ENCODE measurements at regions not wholly inside any gene's neighbourhood (a gene's known extent, or its start where the extent isn't known, plus 50 kb on each side); places are given as distances from the start of the nearest gene placed in this dataset.
"Not testable (repeated sequence)": the region's sequence is repeated elsewhere in the genome, so short reads cannot be mapped to it uniquely, and the experiment has no call there.

- Histone ChIP-seq H3K36me3 (ENCODE audit: control insufficient read depth, insufficient read depth, low read length) (no peaks in the 10 kb centered on the region), H3K27me3 (ENCODE audit: control insufficient read depth, insufficient read depth, low read length) (no peaks in the 10 kb centered on the region), H3K4me3 (ENCODE audit: low read depth, low read length) (no peak overlapping the region)
- DNase-seq (ENCODE audit: low read depth) (no peak), FAIRE-seq (no peak)
- TF ChIP-seq, protein P1, sequence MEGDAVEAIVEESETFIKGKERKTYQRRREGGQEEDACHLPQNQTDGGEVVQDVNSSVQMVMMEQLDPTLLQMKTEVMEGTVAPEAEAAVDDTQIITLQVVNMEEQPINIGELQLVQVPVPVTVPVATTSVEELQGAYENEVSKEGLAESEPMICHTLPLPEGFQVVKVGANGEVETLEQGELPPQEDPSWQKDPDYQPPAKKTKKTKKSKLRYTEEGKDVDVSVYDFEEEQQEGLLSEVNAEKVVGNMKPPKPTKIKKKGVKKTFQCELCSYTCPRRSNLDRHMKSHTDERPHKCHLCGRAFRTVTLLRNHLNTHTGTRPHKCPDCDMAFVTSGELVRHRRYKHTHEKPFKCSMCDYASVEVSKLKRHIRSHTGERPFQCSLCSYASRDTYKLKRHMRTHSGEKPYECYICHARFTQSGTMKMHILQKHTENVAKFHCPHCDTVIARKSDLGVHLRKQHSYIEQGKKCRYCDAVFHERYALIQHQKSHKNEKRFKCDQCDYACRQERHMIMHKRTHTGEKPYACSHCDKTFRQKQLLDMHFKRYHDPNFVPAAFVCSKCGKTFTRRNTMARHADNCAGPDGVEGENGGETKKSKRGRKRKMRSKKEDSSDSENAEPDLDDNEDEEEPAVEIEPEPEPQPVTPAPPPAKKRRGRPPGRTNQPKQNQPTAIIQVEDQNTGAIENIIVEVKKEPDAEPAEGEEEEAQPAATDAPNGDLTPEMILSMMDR (IDR thresholded peaks at IDR 0.05; ENCODE audit: insufficient read depth, low read length, severe bottlenecking) = no peak
Observed at GRCh38 chr14:27750114-27750513, 1016.5 kb upstream of the FOXG1 start.

DNA sequence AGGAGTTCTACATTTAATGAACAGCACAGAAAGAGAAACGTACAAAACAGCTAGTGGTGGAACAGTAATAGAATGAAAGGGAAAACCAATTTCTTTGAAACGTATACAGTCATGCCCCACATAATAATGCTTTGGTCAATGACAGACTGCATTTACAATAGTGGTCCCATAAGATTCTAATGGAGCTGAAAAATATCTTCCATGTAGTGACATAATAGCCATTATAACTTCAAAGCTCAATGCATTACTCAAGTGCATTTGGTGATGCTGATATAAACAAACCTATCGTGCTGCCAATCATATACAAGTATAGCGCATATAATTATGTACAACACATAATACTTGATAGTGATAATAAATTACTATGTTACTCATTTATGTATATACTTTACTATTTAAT lies 1008.9 kb upstream of the FOXG1 start:
- not testable (repeated sequence) for H3K27me3 ChIP-seq (ENCODE audit: control insufficient read depth, insufficient read depth, low read length); FAIRE-seq; DNase-seq (ENCODE audit: low read depth); H3K36me3 ChIP-seq (ENCODE audit: control insufficient read depth, insufficient read depth, low read length); H3K4me3 ChIP-seq (ENCODE audit: low read depth, low read length)

DNA sequence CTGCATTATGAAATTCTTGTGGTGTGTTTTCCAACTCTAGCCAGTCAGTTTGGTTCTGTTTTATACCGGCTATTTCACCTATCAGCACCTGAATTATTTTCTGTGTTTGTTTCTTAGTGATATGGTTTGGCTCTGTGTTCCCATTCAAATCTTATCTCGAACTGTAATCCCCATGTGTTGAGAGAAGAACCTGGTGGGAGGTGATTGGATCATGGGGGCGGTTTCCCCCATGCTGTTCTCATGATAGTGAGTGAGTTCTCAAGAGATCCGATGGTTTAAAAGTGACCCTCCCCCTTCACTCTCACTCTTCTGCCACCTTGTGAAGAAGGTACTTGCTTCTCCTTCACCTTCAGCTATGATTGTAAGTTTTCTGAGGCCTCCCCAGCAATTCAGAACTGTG lies 1006.2 kb upstream of the FOXG1 start:
- not testable (repeated sequence) for DNase-seq (ENCODE audit: low read depth); FAIRE-seq; H3K4me3 ChIP-seq (ENCODE audit: low read depth, low read length); H3K27me3 ChIP-seq (ENCODE audit: control insufficient read depth, insufficient read depth, low read length); H3K36me3 ChIP-seq (ENCODE audit: control insufficient read depth, insufficient read depth, low read length)

GRCh38 chr14:27799066-27800028 lies 967.2 kb upstream of the FOXG1 start:
- not testable (repeated sequence) for H3K27me3 ChIP-seq (ENCODE audit: control insufficient read depth, insufficient read depth, low read length); FAIRE-seq; DNase-seq (ENCODE audit: low read depth); H3K4me3 ChIP-seq (ENCODE audit: low read depth, low read length); H3K36me3 ChIP-seq (ENCODE audit: control insufficient read depth, insufficient read depth, low read length)

- not testable (repeated sequence) for H3K27me3 ChIP-seq (ENCODE audit: control insufficient read depth, insufficient read depth, low read length); H3K36me3 ChIP-seq (ENCODE audit: control insufficient read depth, insufficient read depth, low read length); H3K4me3 ChIP-seq (ENCODE audit: low read depth, low read length); DNase-seq (ENCODE audit: low read depth); FAIRE-seq
Observed at GRCh38 chr14:27817746-27818430, 948.7 kb upstream of the FOXG1 start.

DNA sequence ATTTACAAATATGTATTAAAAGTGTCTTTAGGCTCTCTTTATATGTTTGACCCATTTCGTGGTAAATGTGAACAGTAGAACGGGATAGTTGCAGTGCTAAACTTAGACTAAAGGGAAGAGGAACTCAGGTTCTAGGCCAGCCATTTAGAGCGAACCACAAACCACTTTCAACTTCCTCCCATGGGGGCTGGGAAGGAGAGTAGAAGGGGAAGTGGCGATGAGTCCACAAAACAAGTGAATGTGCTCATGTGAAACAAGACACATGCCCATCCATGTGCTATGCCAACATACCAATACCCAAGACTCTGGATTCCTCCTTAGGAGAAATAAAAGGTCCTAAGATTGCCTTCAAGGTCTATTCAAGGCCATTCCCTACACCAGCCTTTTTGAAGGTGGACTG lies 940.4 kb upstream of the FOXG1 start:
- not testable (repeated sequence) for H3K4me3 ChIP-seq (ENCODE audit: low read depth, low read length)

GRCh38 chr14:27831978-27832377 lies 934.6 kb upstream of the FOXG1 start:
- not testable (repeated sequence) for FAIRE-seq; DNase-seq (ENCODE audit: low read depth); H3K36me3 ChIP-seq (ENCODE audit: control insufficient read depth, insufficient read depth, low read length); H3K27me3 ChIP-seq (ENCODE audit: control insufficient read depth, insufficient read depth, low read length); H3K4me3 ChIP-seq (ENCODE audit: low read depth, low read length)

More for the DNA sequence above, 940.4 kb upstream of the FOXG1 start:
- DNase-seq (ENCODE audit: low read depth); H3K36me3 ChIP-seq (ENCODE audit: control insufficient read depth, insufficient read depth, low read length); H3K27me3 ChIP-seq (ENCODE audit: control insufficient read depth, insufficient read depth, low read length); FAIRE-seq: not testable (repeated sequence)

- H3K4me3 ChIP-seq (ENCODE audit: low read depth, low read length); H3K36me3 ChIP-seq (ENCODE audit: control insufficient read depth, insufficient read depth, low read length); FAIRE-seq: not testable (repeated sequence)
Observed at GRCh38 chr14:27833001-27833400, 933.6 kb upstream of the FOXG1 start.

DNA sequence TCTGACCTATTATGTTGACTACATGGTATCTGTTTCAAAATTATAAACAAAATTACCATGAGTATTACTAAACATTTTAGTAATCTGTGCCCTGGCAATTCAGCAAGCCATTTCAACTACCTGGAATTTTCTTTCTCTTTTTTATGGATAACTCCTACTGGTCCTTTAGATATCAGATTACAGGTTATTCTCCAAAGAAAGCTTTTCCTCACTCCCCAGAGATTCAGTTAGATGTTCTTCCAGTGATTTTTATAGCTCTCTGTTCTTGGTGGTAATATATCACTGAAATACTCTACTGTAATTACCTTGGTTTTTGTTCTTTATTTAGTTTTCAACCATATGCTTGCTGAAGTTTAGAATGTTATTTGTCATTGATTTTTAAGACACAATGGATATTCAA lies 930.2 kb upstream of the FOXG1 start:
- TF ChIP-seq, protein P1 (IDR thresholded peaks at IDR 0.05; ENCODE audit: insufficient read depth, low read length, severe bottlenecking) = no peak
- H3K27me3 ChIP-seq (ENCODE audit: control insufficient read depth, insufficient read depth, low read length) = no peaks in the 10 kb centered on the region
- no peak overlapping the region for H3K4me3 ChIP-seq (ENCODE audit: low read depth, low read length)
- H3K36me3 ChIP-seq (ENCODE audit: control insufficient read depth, insufficient read depth, low read length) = no peaks in the 10 kb centered on the region
- FAIRE-seq = no peak
- no peak for DNase-seq (ENCODE audit: low read depth)

More at GRCh38 chr14:27833001-27833400, 933.6 kb upstream of the FOXG1 start:
- DNase-seq (ENCODE audit: low read depth); H3K27me3 ChIP-seq (ENCODE audit: control insufficient read depth, insufficient read depth, low read length): not testable (repeated sequence)

Measured in bronchial epithelial cell (primary cell).